CD4-positive, alpha-beta T cell (primary cell): ENCODE measurements at regions not wholly inside any gene's neighbourhood (a gene's known extent, or its start where the extent isn't known, plus 50 kb on each side); places are given as distances from the start of the nearest gene placed in this dataset.

Source experiments
- ATAC-seq: fragments of 200-7000 bp; cut with Tn5 transposase; one replicate; pipeline ENCODE4 v1.10.0; 2022; ENCODE audit warnings: mild to moderate bottlenecking; ENCODE audit not compliant: poor library complexity
- CTCF ChIA-PET: fragments of 350-600 bp; sonication (Branson Sonifier 250); formaldehyde crosslinking; loops from one replicate; lab custom pipeline; 2021; ENCODE audit warnings: antibody characterized with exemption, inconsistent platforms; lab: Charles Lee
- POLR2A ChIA-PET: fragments of 350-600 bp; sonication (Branson Sonifier 250); formaldehyde crosslinking; loops from one replicate; lab custom pipeline; 2021; ENCODE audit warnings: antibody characterized with exemption, inconsistent platforms; lab: Charles Lee
- DNase-seq, 14 experiments: peaks; one replicate each; pipeline ENCODE4 v3.0.0-alpha.2; 2013 to 2020; ENCODE audit warnings: mixed read lengths in 2 of 14
- H3K27ac ChIP-seq, 2 donors: one replicate each; pipeline versions ENCODE4 v1.5.1 to v1.7.0; 2013; ENCODE audit warnings: low read length in 2 of 2, low read depth in 1 of 2, mild to moderate bottlenecking in 1 of 2
- H3K27me3 ChIP-seq, 2 experiments: 1 replicate in 1 of 2; 2 replicates in 1 of 2; pipeline versions ENCODE4 v1.6.1 to v1.7.0; 2013; ENCODE audit warnings: low read length in 2 of 2, control low read depth in 1 of 2, mild to moderate bottlenecking in 1 of 2, moderate library complexity in 1 of 2; ENCODE audit not compliant: insufficient read depth in 2 of 2, control insufficient read depth in 1 of 2
- H3K36me3 ChIP-seq: one replicate; pipeline ENCODE4 v1.6.1; 2013; ENCODE audit warnings: low read length, control low read depth; ENCODE audit not compliant: insufficient read depth
- H3K4me1 ChIP-seq: one replicate; pipeline ENCODE4 v1.6.1; 2013; ENCODE audit warnings: low read length, control low read depth; ENCODE audit not compliant: insufficient read depth
- H3K4me3 ChIP-seq: one replicate; pipeline ENCODE4 v1.5.1; 2013; ENCODE audit warnings: mild to moderate bottlenecking, low read length, moderate library complexity
- H3K9me3 ChIP-seq, 2 experiments: 1 replicate in 1 of 2; 2 replicates in 1 of 2; pipeline versions ENCODE4 v1.6.1 to v1.7.0; 2013; ENCODE audit warnings: low read length in 2 of 2, mild to moderate bottlenecking in 2 of 2, control low read depth in 1 of 2, moderate library complexity in 1 of 2; ENCODE audit not compliant: control insufficient read depth in 1 of 2, insufficient read depth in 1 of 2
- H3K27ac Mint-ChIP-seq: one replicate; pipeline ENCODE4 v1.8.0; 2020; ENCODE audit warnings: mixed read lengths
- H3K27me3 Mint-ChIP-seq: one replicate; pipeline ENCODE4 v1.8.0; 2021; ENCODE audit warnings: mixed read lengths
- H3K36me3 Mint-ChIP-seq: one replicate; pipeline ENCODE4 v1.8.0; 2021; ENCODE audit warnings: low read depth, mixed read lengths
- H3K4me1 Mint-ChIP-seq: one replicate; pipeline ENCODE4 v1.8.0; 2021; ENCODE audit warnings: low read depth, mixed read lengths
- H3K4me3 Mint-ChIP-seq: one replicate; pipeline ENCODE4 v1.8.0; 2020; ENCODE audit warnings: mild to moderate bottlenecking, mixed read lengths
- H3K9me3 Mint-ChIP-seq: one replicate; pipeline ENCODE4 v1.8.0; 2020; ENCODE audit warnings: mixed read lengths
- CTCF ChIP-seq: fragments of 200-600 bp; IDR thresholded peaks from one replicate; pipeline ENCODE4 v1.8.0; 2022; ENCODE audit warnings: antibody characterized with exemption, mild to moderate bottlenecking
- intact Hi-C, 2 experiments: fragments of 100-400 bp; cut with DNase I in 1 of 2; cut with micrococcal nuclease in 1 of 2; formaldehyde crosslinking; loops; one replicate each; pipeline versions ENCODE4 v1.15.1 to v1.9.0; 2023 to 2025; cut with DNase I, micrococcal nuclease

GRCh38 chr3:157741607-157742006 is 238.4 kb upstream of the VEPH1 start:
- ATAC-seq (no peak), DNase-seq (no peak)
- Mint-ChIP-seq H3K4me3 (no peak overlapping the region), H3K4me1 (no peaks in the 10 kb centered on the region), H3K9me3 (peaks cover 19% of the 10 kb centered on the region), H3K27me3 (no peaks in the 10 kb centered on the region), H3K27ac (no peak overlapping the region), H3K36me3 (no peaks in the 10 kb centered on the region)
- ChIA-PET CTCF (no interaction called here), POLR2A (no interaction called here)
- Histone ChIP-seq H3K36me3 (no peaks in the 10 kb centered on the region), H3K4me3 (no peak overlapping the region), H3K27me3 (no peaks in the 10 kb centered on the region), H3K9me3 (no peaks in the 10 kb centered on the region), H3K4me1 (no peaks in the 10 kb centered on the region), H3K27ac (no peak overlapping the region)
- intact Hi-C loops: no loop called here
- TF ChIP-seq CTCF: no peak

DNA sequence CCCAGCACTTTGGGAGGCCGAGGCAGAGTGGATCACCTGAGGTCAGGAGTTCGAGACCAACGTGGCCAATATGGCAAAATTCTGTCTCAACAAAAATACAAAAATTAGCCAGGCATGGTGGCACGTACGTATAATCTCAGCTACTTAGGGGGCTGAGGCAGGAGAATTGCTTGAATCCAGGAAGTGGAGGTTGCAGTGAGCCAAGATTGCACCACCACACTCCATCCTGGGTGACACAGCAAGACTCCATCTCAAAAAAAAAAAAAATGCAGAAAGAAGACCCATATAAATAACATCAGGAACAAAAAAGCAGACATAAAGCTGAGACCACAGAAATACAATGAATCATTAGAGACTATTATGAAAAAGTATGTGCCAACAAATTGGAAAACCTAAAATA is 235.2 kb upstream of the VEPH1 start:
- H3K9me3 Mint-ChIP-seq: peaks cover 10% of the 10 kb centered on the region
- no peaks in the 10 kb centered on the region for H3K36me3 Mint-ChIP-seq
- CTCF ChIA-PET: no interaction called here
- POLR2A ChIA-PET: no interaction called here
- no peaks in the 10 kb centered on the region for H3K4me1 Mint-ChIP-seq
- DNase-seq: no peak
- ATAC-seq: no peak
- H3K9me3 ChIP-seq: no peaks in the 10 kb centered on the region
- H3K36me3 ChIP-seq: no peaks in the 10 kb centered on the region
- no peak for TF ChIP-seq CTCF
- intact Hi-C loops: no loop called here
- H3K27ac Mint-ChIP-seq: no peak overlapping the region
- H3K27ac ChIP-seq: no peak overlapping the region
- no peaks in the 10 kb centered on the region for H3K27me3 Mint-ChIP-seq
- no peak overlapping the region for H3K4me3 Mint-ChIP-seq
- H3K4me3 ChIP-seq: no peak overlapping the region
- H3K27me3 ChIP-seq: no peaks in the 10 kb centered on the region
- no peaks in the 10 kb centered on the region for H3K4me1 ChIP-seq

DNA sequence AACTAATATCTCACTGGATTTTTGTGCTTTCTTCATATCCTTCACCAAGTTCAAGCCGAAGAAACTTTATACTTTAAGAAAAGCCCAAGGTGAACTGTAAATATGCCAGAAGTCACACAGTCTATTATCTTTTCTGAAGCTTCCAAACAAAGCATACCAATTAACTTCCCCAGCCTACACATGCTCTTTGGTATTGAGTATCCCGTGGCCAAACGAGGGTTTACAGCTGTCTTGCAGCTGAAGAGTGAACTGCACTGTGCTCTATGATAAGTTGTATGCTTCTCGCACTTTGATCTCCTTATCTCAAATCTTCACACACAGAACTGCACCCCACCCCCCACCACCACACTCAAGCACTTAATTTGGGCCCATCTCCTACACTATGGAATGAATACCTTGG is 215.6 kb upstream of the VEPH1 start:
- Histone ChIP-seq H3K4me3 (no peak overlapping the region), H3K27ac (no peak overlapping the region), H3K9me3 (peaks cover 0 to 7% of the 10 kb centered on the region in 2 experiments), H3K36me3 (no peaks in the 10 kb centered on the region), H3K27me3 (no peaks in the 10 kb centered on the region), H3K4me1 (no peaks in the 10 kb centered on the region)
- no peaks in the 10 kb centered on the region for H3K36me3 Mint-ChIP-seq
- TF ChIP-seq CTCF: no peak
- intact Hi-C loops: no loop called here
- no peak for DNase-seq
- no peaks in the 10 kb centered on the region for H3K27me3 Mint-ChIP-seq
- no peaks in the 10 kb centered on the region for H3K4me1 Mint-ChIP-seq
- no peak overlapping the region for H3K27ac Mint-ChIP-seq
- POLR2A ChIA-PET: no interaction called here
- CTCF ChIA-PET: no interaction called here
- H3K9me3 Mint-ChIP-seq: peaks cover 10% of the 10 kb centered on the region
- H3K4me3 Mint-ChIP-seq: no peak overlapping the region
- ATAC-seq: no peak
